ENCODE measurements at regions not wholly inside any gene's neighbourhood (a gene's known extent, or its start where the extent isn't known, plus 50 kb on each side); places are given as distances from the start of the nearest gene placed in this dataset.

GRCh38 chr20:60760256-60761000 lies 491.6 kb upstream of the CDH4 start:
- TF ChIP-seq CTCF (IDR thresholded peaks at IDR 0.05): no peak
- no peak for TF ChIP-seq POLR2A (IDR thresholded peaks at IDR 0.05)

Data from uterus (tissue), 2 donors.